GM13976 (cell line): ENCODE measurements at regions not wholly inside any gene's neighbourhood (a gene's known extent, or its start where the extent isn't known, plus 50 kb on each side); places are given as distances from the start of the nearest gene placed in this dataset.
"Not testable (repeated sequence)": the region's sequence is repeated elsewhere in the genome, so short reads cannot be mapped to it uniquely, and the experiment has no call there.

ENCODE experiments used
- DNase-seq: peaks from one replicate; pipeline ENCODE4 v3.0.0; 2012; ENCODE audit warnings: low spot score
- CTCF ChIP-seq: IDR thresholded peaks from 2 replicates; pipeline ENCODE4 v1.5.1; 2012; ENCODE audit warnings: borderline replicate concordance, mild to moderate bottlenecking; ENCODE audit not compliant: insufficient read depth; ENCODE audit errors: extremely low read depth, missing control alignments, control extremely low read depth
- in situ Hi-C: fragments of 300-500 bp; cut with MboI; formaldehyde crosslinking; loops from one replicate; pipeline ENCODE4 v1.12.0; 2022; ENCODE audit warnings: low sequenced_read_pairs, mixed read lengths, inconsistent platforms; ENCODE audit not compliant: unreplicated experiment

- no peak for DNase-seq
- in situ Hi-C loops = no loop called here
- TF ChIP-seq CTCF = no peak
These were observed 195.4 kb upstream of the ADGRL3 start for GRCh38 chr4:61004651-61005170.

GRCh38 chr4:61011051-61011450, 189.1 kb upstream of the ADGRL3 start:
- in situ Hi-C loops = no loop called here
- TF ChIP-seq CTCF = no peak
- DNase-seq = no peak

GRCh38 chr4:61011936-61012335, 188.2 kb upstream of the ADGRL3 start:
- in situ Hi-C loops, DNase-seq: not testable (repeated sequence)

GRCh38 chr4:61024610-61025009, 175.5 kb upstream of the ADGRL3 start:
- TF ChIP-seq CTCF = no peak
- DNase-seq = no peak
- in situ Hi-C loops = no loop called here

- no peak for TF ChIP-seq CTCF
- in situ Hi-C loops = no loop called here
- DNase-seq = no peak
These were observed 172.2 kb upstream of the ADGRL3 start for GRCh38 chr4:61027939-61028338.

- in situ Hi-C loops = no loop called here
- DNase-seq = no peak
- TF ChIP-seq CTCF = no peak
These were observed 163.9 kb upstream of the ADGRL3 start for GRCh38 chr4:61036071-61036684.

- no peak for DNase-seq
- TF ChIP-seq CTCF = no peak
- in situ Hi-C loops = no loop called here
These were observed 158.6 kb upstream of the ADGRL3 start for GRCh38 chr4:61041527-61041926.
